Endodermal cell (in vitro differentiated cells): ENCODE measurements at regions not wholly inside any gene's neighbourhood (a gene's known extent, or its start where the extent isn't known, plus 50 kb on each side); places are given as distances from the start of the nearest gene placed in this dataset.
A peak's percentile ranks its signal among the peaks of the same experiment; 100 is the strongest.

Source experiments
- DNase-seq: peaks from one replicate; pipeline ENCODE4 v3.0.0-alpha.2; 2017
- H3K27ac ChIP-seq: 2 replicates; pipeline ENCODE4 v1.5.1; 2013; ENCODE audit warnings: mild to moderate bottlenecking, low read depth, low read length, moderate library complexity
- H3K27me3 ChIP-seq: 2 replicates; pipeline ENCODE4 v1.6.1; 2013; ENCODE audit warnings: mild to moderate bottlenecking, low read length, moderate library complexity; ENCODE audit not compliant: insufficient read depth, control insufficient read depth, poor library complexity, severe bottlenecking
- H3K36me3 ChIP-seq: 2 replicates; pipeline ENCODE4 v1.7.0; 2013; ENCODE audit warnings: mild to moderate bottlenecking, low read length, moderate library complexity; ENCODE audit not compliant: control insufficient read depth, insufficient read depth
- H3K4me1 ChIP-seq: one replicate; pipeline ENCODE4 v1.7.0; 2013; ENCODE audit warnings: low read length; ENCODE audit not compliant: control insufficient read depth, insufficient read depth
- H3K4me3 ChIP-seq: 2 replicates; pipeline ENCODE4 v1.5.1; 2013; ENCODE audit warnings: mild to moderate bottlenecking, low read length, moderate library complexity
- H3K9ac ChIP-seq: 2 replicates; pipeline ENCODE4 v1.6.1; 2013; ENCODE audit warnings: mild to moderate bottlenecking, low read length, moderate library complexity; ENCODE audit not compliant: poor library complexity, severe bottlenecking; ENCODE audit errors: extremely low read depth
- H3K9me3 ChIP-seq: 2 replicates; pipeline ENCODE4 v1.6.1; 2013; ENCODE audit warnings: mild to moderate bottlenecking, low read length, moderate library complexity; ENCODE audit not compliant: control insufficient read depth
- H3K27ac Mint-ChIP-seq: 2 replicates; pipeline ENCODE4 v1.8.0; 2020; ENCODE audit warnings: mixed read lengths
- H3K27me3 Mint-ChIP-seq: 2 replicates; pipeline ENCODE4 v1.8.0; 2021; ENCODE audit warnings: mild to moderate bottlenecking, mixed read lengths; ENCODE audit not compliant: insufficient read depth
- H3K36me3 Mint-ChIP-seq: 2 replicates; pipeline ENCODE4 v1.8.0; 2020; ENCODE audit warnings: low read depth, mixed read lengths
- H3K4me1 Mint-ChIP-seq: 2 replicates; pipeline ENCODE4 v1.8.0; 2020; ENCODE audit warnings: mixed read lengths
- H3K4me3 Mint-ChIP-seq: 2 replicates; pipeline ENCODE4 v1.8.0; 2020; ENCODE audit warnings: mild to moderate bottlenecking, moderate library complexity, mixed read lengths
- H3K9me3 Mint-ChIP-seq: 2 replicates; pipeline ENCODE4 v1.8.0; 2020; ENCODE audit warnings: mild to moderate bottlenecking, mixed read lengths
- WGBS, 2 experiments: methylation state at CpG; one replicate each; pipeline versions ENCODE4 v1.1.5 to v1.1.7; 2013; ENCODE audit warnings: missing lambda C conversion rate in 2 of 2, mixed read lengths in 1 of 2; ENCODE audit not compliant: insufficient coverage in 1 of 2, insufficient read length in 1 of 2; 5-methylcytosine and 5-hydroxymethylcytosine counted together
- TF ChIP-seq, protein P1 (sequence below): fragments of 200-600 bp; sonication (generic); conservative IDR thresholded peaks from 2 replicates; pipeline ENCODE4 v1.5.0; 2021; ENCODE audit warnings: antibody characterized with exemption, mild to moderate bottlenecking

DNA sequence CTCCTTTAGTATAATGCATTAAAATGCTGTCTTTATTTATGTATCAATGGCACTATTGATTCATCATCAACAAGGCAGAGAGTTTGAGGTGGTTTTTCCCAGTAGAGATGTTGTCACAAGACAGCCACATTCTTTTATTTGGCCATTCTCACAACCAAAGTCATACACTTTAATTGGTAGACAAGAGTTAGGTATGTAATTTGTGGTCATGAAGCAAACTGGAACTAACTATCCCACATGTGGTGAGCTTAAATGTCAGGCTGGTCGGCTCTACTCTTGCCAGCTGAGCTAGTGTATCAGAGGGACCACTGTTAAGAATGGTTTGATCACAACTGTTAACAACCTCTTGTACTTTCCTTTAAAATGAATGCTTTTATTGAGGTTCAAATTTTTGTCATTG, 714.6 kb downstream of the CD109 start:
- H3K27ac Mint-ChIP-seq: no peak overlapping the region
- no peaks in the 10 kb centered on the region for H3K9me3 Mint-ChIP-seq
- no peaks in the 10 kb centered on the region for H3K27me3 Mint-ChIP-seq
- H3K4me1 Mint-ChIP-seq: no peaks in the 10 kb centered on the region
- DNase-seq: no peak
- Histone ChIP-seq H3K36me3 (no peaks in the 10 kb centered on the region), H3K9ac (no peak overlapping the region), H3K27me3 (no peaks in the 10 kb centered on the region), H3K4me3 (no peak overlapping the region), H3K27ac (no peak overlapping the region), H3K9me3 (no peaks in the 10 kb centered on the region), H3K4me1 (no peaks in the 10 kb centered on the region)
- no peaks in the 10 kb centered on the region for H3K36me3 Mint-ChIP-seq
- H3K4me3 Mint-ChIP-seq: no peak overlapping the region
- 90% methylated on average over 1 of the region's 1 CpG; no CpG with 5 or more reads in 1 of the 2 experiments for WGBS, 2 experiments
- TF ChIP-seq, protein P1, sequence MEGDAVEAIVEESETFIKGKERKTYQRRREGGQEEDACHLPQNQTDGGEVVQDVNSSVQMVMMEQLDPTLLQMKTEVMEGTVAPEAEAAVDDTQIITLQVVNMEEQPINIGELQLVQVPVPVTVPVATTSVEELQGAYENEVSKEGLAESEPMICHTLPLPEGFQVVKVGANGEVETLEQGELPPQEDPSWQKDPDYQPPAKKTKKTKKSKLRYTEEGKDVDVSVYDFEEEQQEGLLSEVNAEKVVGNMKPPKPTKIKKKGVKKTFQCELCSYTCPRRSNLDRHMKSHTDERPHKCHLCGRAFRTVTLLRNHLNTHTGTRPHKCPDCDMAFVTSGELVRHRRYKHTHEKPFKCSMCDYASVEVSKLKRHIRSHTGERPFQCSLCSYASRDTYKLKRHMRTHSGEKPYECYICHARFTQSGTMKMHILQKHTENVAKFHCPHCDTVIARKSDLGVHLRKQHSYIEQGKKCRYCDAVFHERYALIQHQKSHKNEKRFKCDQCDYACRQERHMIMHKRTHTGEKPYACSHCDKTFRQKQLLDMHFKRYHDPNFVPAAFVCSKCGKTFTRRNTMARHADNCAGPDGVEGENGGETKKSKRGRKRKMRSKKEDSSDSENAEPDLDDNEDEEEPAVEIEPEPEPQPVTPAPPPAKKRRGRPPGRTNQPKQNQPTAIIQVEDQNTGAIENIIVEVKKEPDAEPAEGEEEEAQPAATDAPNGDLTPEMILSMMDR: no peak

DNA sequence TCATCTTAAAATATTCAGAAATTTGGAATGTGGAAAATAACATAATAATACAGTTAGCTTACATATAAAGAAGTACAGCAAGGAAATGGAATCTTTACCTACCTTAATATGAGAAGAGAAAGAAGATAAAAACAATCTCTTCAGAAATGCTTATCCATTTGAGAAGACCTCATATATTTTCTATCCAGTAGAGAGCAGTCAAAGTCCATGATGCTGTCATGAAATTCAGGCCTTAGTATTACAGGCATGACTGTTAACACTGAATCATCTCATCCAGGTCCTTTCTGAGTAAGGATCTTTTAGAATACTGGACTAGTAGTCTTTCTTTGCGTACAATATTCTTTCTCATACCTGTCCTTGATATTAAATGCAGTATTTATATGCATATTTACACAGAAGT, 713.4 kb downstream of the CD109 start:
- TF ChIP-seq, protein P1: peak; percentile 72
- Histone ChIP-seq H3K27me3 (no peaks in the 10 kb centered on the region), H3K36me3 (no peaks in the 10 kb centered on the region), H3K4me3 (no peak overlapping the region), H3K4me1 (no peaks in the 10 kb centered on the region), H3K27ac (no peak overlapping the region), H3K9me3 (no peaks in the 10 kb centered on the region), H3K9ac (no peak overlapping the region)
- Mint-ChIP-seq H3K9me3 (no peaks in the 10 kb centered on the region), H3K27me3 (no peaks in the 10 kb centered on the region), H3K27ac (no peak overlapping the region), H3K4me3 (no peak overlapping the region), H3K36me3 (no peaks in the 10 kb centered on the region), H3K4me1 (no peaks in the 10 kb centered on the region)
- DNase-seq: no peak
- 60% methylated on average over 1 of the region's 1 CpG; no CpG with 5 or more reads in 1 of the 2 experiments for WGBS, 2 experiments

DNA sequence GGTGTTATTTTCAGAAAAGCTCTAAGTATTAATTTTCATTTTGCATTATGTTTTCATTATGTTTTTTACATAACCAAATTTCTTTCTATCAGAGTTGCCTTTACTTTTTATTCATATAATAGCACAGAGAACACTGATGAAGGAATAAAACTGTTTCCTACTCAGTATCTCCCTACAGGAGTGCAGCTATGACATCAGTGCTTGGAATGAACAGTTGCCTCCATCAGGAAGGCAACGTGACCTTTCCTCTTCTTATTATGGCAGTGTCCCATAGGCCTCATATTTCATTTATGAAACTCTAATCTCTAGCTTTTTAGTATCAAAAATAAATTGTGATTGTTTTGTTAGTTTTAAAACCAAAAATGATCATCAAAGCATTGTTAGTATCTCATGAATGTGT, 712.8 kb downstream of the CD109 start:
- Histone ChIP-seq H3K4me3 (no peak overlapping the region), H3K27me3 (no peaks in the 10 kb centered on the region), H3K4me1 (no peaks in the 10 kb centered on the region), H3K36me3 (no peaks in the 10 kb centered on the region), H3K9me3 (no peaks in the 10 kb centered on the region), H3K9ac (no peak overlapping the region), H3K27ac (no peak overlapping the region)
- Mint-ChIP-seq H3K36me3 (no peaks in the 10 kb centered on the region), H3K27me3 (no peaks in the 10 kb centered on the region), H3K4me3 (no peak overlapping the region), H3K27ac (no peak overlapping the region), H3K9me3 (no peaks in the 10 kb centered on the region), H3K4me1 (no peaks in the 10 kb centered on the region)
- 92% methylated on average over 1 of the region's 1 CpG; no CpG with 5 or more reads in 1 of the 2 experiments for WGBS, 2 experiments
- TF ChIP-seq, protein P1: no peak
- no peak for DNase-seq
